Activated CD4-positive, alpha-beta T cell treated with anti-CD3 and anti-CD28 coated beads, Interleukin-10, Interleukin-2, amounts not matched to agents 100 ng/mL and 50 ng/mL, durations not matched to agents 16 hours and 8 hours (primary cell): ENCODE measurements at regions not wholly inside any gene's neighbourhood (a gene's known extent, or its start where the extent isn't known, plus 50 kb on each side); places are given as distances from the start of the nearest gene placed in this dataset.

Experiments
- DNase-seq: peaks from one replicate; pipeline ENCODE4 v3.0.0-alpha.2; 2020

DNA sequence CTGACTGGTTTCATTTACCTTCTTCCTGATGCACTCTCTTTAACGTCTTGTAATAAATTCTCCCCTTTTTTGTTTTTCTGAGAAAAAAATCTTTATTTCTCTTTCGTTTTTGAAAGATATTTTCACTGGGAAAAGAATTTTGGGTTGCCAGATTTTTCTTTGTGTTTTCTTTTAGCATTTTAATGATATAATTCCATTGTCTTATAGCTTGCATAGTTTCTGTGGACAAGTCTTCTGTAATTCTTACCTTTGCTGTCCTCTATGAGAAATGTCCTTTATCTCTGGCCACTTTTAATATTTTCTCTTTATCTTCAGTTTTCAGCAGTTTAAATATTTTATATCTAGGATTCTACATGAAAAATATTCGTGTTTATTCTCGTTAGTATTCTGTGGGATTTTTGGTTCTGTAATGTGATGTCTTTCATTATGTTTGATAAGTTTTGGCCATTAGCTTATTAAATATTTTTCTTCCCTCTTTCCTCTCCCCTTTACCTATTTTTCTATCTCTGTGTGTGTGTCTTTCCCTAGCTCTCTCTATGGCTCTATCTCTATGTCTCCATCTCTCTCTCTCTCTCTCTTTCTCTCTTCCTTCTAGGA is 236.5 kb downstream of the C16orf95 start:
- DNase-seq: no peak

DNA sequence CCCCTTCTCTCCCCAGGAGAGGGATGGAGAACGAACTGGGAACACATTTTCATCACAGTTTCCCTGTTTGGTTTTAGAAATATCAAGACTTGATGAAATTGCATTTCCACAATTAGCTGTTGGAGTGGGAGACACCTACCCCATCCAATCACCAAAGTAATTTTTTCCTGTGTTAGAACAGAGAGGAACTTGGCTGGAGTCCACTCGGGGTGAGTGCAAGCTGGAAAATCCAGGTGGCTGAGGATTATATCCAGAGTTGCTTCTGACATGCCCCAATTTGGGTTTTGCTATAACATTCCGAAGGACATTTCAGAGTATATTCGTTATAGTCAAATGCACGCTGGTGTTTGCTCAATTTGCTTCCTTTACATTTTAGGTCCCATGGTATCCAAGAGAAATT is 231.8 kb downstream of the C16orf95 start:
- no peak for DNase-seq

DNA sequence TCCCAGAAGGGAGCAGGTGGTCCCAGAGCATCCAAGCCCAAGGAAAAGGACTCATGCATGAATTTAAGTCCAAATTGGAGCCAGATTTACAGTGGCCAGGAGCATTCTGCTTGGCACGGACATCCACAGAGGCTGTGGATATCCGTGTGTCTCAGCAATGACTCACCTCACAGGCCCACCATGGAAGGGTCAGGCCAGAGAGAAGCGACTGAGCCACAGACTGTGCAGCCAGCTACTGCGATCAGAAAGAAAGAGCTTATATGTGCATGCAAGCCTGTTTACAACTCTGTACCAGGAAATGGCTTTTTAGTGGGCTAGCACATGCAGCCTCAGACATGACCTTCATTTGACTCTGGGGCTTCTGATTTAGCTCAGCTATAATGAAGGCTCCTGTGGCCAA is 231.0 kb downstream of the C16orf95 start:
- no peak for DNase-seq

DNA sequence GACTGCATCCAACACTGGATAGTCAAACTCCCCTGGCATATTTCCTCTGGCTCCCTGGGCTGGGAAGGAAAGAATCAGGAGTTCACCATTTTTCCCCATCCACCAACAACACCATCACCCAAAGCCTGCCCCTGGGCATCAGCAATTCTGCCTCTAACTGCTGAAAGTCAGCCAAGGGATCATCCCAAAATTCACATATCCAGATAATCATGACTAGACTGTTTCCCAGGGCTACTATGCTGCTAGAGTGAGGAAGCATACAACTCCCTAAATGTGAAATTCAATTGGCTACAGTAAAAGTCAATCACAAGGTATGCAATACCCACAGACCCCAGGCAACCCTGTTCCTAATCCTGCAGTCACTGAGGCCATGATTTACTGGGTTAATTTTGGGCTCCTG is 230.6 kb downstream of the C16orf95 start:
- DNase-seq: no peak

DNA sequence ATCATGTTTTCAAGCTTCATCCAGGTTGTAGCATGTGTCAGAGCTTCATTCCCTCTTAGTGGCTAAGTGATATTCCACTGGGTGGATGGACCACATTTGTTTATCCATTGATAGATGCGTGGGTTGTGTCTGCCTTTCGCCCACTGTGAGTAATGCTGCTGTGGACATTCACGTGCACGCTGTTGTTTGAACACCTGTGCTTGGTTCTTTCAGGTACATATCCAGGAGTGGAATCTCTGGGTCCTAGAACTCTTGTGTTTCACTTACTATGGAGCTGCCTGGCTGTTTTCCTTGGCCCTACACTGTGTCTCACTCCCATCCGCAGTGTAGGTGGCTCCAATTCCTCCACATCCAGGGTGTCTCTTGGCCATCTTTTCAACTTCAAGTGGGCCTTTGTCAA is 224.2 kb downstream of the C16orf95 start:
- no peak for DNase-seq

DNA sequence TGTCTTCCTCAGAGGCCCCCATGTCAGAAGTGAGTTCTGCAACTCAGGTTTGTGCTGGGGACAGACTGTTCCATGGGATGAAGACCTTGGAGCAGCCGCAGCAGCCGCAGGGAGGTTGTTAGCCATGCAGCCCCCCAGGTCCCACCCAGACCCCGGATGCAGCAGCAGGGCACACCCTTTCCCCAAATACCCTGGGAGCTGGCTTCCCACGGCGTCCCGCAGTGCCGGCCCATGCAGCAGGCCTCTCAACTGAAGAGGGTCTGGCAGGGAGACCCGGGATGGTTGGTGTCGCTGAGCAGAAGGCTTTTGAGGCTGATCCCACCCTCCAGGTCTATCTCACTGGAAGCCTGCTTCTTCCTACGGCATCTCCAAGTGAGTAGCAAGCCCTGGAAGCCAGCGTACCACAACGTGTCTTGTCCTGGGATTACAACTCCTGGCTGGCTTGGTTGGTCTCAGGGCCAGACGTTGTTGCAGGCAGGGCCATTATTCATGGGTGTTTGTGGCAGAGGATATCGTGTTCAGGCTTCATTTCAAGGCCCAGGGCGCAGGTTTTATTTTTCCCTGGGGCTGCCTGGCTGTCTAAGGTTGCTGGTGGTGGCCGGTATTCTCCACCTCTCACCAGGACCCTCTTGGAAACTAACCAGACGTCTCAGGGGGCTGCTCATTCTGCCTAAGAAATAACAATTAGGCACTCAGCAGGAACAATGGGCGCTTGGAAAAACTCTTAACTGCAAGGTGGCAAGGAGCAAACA is 223.2 kb downstream of the C16orf95 start:
- no peak for DNase-seq

DNA sequence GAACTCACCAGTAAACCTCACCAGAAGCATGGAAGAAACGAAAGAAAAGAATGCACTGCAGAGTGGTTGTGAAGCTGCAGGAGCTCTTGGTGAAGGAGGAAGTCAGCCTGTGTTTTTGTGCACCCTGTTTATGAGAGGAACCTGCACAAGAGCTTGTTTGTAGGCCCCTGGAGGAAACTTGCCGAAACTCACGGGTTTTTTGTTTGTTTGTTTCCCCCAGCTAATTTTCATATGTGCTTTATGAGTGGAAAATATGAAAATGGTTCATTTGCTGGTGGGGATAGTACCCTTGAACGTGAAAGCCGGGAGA is 222.7 kb downstream of the C16orf95 start:
- DNase-seq: no peak

DNA sequence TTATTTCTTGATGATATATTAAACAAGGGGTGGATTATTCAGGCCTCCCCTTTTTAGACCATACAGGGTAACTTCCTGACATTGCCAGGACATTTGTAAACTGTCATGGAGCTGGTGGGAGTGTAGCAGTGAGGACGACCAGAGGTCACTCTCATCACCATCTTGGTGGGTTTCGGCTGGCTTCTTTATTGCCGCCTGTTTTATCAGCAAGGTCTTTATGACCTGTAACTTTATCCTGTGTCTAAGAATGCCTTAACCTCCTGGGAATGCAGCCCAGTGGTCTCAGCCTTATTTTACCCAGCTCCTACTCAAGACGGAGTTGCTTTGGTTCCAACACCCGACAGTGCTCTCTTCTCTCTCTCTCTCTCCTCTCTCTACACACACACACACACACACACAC is 221.9 kb downstream of the C16orf95 start:
- no peak for DNase-seq

DNA sequence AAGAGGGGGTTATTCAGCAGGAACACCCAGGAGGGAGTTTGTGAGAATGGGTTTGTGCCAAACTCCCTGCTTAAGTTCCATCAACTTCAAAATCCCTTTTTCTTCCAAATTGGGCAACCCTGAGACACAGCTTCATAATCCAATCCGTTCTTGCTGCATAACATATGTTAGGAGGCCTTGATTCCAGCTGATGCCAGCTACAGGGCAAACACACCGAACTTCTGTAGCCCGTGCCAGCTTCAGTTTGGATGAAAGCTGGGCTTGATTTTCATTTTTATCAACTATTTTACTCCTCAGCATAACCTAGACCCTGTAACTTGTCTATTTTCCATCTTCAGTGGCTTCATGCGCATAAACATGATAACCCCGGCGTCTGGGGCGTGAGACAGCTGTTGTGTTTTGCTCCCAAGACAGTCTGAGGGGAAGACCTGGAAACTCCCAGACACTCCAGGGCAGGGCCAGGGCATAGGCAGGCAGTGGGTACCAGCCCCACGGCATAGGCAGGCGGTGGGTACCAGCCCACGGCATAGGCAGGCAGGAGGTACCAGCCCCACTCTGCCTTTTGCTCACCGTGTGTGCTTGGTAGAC is 220.4 kb downstream of the C16orf95 start:
- DNase-seq: no peak

DNA sequence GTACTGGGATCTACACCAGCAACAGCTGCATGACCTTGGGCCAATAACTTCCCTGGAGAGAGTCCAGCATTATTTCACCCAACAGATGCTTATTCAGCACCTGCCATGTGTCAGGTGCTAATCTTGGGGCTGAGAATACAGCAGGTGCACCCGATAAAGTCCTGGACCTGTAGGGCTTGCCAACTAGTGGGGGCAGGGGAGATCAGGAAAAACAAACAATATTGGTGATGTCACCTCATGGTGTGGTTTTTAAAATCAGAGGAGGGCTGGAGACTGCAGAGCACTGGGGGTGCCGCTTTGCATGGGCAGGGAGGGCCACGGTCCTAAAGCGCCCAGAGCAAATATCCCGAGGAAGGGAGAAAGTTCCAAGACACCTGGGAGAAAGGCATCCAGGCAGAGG is 218.8 kb downstream of the C16orf95 start:
- DNase-seq: no peak

DNA sequence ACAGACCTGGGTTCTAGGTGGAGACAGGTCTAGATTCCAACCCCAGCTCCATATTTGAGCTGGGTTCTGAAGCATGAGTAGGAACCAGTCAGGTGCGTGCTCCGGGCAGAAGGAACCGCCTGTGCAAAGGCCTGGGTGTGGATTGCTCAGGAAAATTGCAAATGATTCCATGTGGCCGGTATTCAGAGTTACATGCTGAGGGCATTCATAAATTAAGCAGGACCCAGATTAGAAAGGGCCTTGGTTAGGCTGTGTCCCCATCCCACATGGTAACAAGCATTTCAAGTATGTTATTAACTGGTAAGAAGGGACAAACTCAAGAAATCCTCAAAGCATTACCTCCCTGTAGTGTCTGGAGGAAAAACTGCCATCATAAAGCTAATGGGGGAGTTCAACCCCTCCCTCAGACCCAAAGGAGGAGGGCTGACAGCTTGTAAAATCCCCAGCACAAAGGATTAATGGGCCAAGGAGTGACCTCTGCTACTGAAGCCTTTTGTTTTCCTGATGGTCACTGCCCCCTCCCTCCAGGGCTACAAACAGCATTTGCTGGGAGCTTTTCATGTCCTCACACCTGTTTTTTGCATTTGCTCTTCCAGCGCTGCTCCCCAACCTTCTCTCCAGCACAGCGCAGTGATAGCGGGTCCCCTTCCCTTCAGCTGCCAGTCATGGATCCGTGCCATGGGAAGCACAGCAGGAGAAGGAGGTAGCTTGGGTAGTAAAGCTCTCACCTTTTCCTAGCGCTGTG is 218.0 kb downstream of the C16orf95 start:
- no peak for DNase-seq

DNA sequence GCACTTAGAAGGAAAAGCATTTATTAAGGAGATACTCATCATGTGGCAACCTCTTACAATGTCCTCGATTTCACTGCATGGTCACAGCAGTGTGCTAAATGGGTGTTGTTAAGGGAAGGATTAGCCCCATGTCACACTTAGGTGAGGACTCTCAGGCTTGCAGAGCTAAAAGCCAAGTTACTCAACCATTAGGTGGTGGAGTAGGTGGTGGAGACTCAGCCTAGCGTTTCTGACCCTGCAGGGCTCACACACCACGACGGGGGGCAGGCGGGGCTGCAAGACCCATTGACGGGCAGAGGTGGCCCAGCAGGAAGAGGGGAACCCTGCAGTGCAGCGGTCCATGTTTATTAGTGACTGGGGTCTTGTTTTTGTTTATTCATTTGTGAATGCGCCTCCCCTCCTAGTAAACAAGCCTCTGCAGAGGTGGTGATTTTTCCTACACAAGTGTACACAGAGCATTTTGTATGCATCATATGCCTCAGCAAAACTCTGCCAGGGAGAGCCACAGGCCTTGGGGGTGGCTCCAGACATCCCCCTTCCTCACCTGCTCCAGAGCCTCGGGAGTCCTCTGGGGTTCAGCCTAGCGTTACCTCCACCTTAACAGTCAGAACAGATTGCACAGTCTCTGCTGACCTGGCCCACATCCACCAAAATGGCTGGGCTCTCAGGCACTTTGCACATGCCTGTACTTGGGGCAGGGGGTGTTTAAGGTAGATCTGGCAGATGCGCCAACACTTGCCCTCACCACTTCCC is 216.7 kb downstream of the C16orf95 start:
- no peak for DNase-seq

DNA sequence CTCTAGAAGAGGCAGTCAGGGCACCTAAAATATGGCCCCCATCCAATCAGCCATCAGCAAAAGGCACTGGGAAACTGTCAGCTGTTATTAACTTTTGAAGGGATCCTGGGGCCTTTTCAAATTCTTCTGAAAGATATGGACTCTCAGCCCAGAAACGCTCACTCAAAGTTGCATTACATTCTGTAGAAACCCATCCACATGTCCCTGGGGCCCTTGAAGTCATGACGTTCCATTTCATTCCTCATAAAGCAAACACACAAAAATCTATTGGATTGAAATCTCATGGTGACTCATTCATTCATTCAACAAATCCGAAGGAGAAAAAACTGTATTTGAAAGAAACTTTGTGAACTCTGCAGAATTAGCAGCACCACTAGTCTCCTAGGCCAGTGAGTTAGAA is 215.3 kb downstream of the C16orf95 start:
- DNase-seq: no peak

DNA sequence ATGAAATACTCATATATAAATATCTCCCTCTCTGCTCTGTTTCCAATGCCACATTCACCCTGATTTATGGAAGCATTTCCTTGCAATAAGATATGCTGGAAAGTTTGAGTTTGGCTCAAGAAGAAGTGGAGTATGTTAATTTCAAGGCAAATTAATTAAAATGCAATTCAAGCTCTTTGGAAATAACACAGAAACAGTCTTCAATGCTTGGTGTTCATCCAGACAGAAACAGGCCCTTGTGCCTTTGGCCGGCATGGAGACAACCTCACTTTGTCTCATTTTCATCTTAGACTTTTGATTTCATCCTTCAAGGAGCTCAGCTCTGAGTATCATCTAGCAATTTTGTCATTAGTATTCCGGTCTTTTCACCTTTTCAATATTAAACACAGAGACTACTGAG is 210.0 kb downstream of the C16orf95 start:
- no peak for DNase-seq

DNA sequence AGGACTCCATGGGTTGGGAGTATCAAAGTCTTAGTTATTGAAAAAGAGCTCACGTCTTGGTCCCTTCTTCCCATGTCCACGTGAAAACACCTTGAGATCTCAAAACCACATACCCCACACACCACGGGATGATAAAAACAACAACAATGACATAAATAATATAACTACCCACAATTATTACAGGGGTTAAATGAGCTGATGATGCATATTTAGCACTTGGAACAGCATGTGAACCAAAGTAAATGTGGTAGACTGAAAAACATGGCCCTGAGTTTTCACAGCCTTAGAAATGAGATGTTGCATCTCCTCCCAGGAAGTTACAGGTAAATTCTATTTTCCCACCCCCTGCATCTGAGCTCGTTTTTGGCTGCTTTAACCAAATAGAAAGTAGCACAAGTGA is 208.9 kb downstream of the C16orf95 start:
- DNase-seq: no peak

DNA sequence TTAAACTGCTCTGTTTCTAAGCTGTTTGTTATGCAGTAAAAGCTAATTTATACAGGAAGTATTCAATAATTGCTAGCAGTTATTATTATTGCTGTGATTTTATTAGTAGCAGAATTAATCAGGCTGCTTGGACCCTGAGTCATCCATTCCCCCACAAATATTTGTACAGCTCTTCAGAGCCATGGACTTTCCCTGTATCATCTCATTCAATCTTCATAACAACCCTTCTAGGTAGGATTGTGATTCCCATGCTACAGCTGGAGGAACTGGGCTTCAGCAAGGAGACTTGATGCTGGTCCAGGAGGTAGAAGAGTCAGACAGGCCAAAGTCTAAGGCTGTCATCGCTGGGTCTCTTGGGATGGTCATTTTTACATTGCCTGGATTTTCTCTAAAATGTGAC is 208.3 kb downstream of the C16orf95 start:
- no peak for DNase-seq

DNA sequence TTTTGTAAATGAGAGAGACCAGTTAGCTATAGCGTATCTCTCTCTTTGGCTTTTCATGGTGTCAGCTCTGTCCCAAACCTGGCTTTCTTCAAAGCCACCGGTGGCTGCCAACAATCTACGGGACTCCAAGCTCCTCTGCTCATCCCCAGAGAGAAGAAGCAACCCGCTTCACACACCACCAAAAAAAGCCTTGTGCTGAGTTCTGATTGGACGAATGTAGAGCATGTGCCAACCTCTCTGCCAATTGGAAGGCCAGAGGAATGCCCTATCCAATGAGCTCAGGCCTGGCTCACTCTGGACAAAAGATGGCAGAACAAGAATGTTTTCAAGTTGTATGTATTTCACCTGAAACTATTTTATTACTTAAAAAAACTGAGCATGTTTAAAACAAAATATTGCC is 202.4 kb downstream of the C16orf95 start:
- DNase-seq: no peak

DNA sequence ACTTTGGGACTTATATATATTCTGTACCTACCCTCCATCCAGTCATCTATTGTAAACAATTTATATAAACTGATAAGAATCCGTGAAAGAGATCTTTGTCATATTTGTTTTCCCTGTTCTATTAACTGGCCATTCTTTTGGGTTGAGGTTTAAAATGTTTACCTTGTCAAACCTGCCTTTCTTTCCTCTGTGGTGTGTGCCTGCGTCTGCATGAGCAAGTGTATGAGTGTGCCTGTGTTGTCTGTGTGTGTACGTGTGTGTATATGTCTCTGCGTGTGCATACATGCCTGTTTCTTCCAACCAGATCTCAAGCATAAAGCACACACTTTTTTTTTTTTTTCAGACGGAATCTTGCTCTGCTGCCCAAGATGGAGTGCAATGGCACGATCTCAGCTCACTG is 201.5 kb downstream of the C16orf95 start:
- no peak for DNase-seq

DNA sequence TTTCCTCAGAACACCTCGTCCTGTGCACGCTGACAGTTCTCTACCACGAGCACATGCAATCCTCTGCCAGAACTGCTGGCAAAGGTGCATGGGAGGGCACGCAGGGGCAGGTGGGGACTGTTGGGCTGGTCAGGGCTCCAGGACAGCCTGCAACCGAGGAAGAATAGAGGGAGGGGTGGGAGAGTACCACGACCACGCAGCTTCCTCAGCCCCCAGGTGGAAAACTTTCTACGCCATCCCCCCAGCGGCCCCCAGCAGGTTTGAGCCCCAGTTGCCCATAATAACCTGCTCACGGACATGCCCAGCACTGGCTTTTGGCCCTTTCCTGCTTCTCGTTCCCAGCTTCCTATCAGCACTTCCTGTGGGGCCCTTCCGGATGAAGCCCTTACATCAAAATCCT is 199.3 kb downstream of the C16orf95 start:
- DNase-seq: no peak

DNA sequence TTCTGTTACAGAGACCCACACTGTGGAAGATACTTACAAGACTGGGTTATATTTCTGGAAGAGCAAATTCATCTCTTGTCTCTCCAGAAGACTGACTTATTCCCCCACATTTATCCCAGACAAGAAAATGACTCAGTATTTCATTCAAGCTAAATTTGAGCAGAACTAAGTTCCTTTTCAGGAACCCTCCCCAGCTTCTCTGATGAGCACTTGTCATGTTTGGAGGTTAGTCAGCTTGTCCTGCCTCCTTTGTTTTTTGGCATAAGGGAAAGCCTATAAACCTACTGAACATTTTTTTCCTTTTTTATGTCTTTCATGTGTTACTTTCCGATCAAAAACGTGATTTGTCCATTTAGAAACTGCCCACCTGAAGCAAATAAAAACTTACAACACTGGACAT is 198.0 kb downstream of the C16orf95 start:
- DNase-seq: no peak

DNA sequence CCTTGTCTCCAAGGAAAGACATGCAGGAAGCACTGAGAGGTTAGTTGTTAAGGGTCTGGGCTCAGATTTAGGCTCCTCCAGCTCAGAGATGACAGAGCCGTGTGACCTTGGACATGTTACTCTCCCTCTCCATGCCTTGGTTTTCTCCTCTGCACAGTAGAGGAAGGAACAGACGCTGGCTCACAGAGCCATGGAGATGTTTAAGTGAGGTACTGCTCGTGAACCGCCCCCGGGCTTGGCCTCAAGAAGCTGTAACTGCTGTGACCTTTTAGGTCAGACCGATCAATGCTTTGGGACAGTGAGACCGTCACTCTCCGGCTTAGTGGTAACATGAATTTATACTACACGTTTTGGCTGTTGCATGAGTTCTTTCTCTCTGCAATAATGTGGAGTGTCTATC is 197.4 kb downstream of the C16orf95 start:
- DNase-seq: no peak

DNA sequence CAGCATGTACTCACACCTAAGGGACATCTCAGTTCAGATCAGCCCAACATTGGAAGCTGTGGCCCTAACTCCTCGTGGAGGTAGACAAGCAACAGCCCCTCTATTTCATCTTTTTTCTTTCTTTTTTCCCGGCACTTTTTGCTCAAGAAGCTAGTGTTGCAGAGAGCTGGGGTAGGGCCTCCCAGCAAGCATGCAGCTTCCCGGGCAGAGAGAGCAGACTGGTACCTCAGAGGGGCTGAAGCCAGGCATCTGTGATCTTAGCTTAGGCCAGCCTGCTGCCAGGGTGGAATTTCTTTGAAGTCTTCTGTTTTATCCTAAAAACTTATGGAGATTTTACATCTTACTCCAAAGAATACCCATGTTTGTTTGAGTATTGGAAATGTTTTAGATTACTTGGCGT is 195.4 kb downstream of the C16orf95 start:
- no peak for DNase-seq

DNA sequence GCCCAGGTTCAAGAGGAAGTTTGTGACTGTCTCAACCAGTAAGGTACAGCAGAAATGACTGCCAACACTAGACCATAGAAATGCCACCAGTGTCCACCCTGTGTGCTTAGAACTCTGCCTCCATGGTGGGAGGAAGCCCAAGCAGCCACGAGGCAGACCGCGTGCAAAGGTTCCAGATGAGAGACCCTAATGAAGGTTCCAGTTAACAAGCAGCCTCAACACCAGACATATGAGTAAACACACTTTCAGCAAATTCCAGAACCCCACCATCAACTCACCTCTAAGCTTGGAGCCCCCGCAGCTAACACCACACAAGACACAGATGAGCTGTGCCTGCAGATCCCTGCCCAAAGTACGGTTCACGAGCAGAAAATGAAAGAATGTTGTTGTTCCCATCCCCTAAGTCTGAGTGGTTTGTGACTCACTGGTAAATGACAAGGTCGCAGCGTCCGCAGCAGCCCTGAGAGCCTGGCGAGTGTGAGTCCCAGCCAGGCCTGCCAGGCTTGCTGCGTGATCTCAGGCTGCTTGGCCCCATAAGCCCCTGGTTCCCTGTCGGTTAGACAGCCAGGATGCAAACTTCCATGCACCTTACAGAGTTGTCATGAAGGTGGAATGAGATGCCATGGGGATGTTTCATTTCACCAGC is 193.7 kb downstream of the C16orf95 start:
- DNase-seq: no peak
